ENCODE measurements at regions not wholly inside any gene's neighbourhood (a gene's known extent, or its start where the extent isn't known, plus 50 kb on each side); places are given as distances from the start of the nearest gene placed in this dataset.

GRCh38 chr18:34590503-34590902 lies 119.6 kb upstream of the DTNA start:
- no peak for TF ChIP-seq YY1 (IDR thresholded peaks at IDR 0.05; ENCODE audit: insufficient read depth, insufficient read length)
- no peak for TF ChIP-seq ZNF274 (IDR thresholded peaks at IDR 0.05; ENCODE audit: low read depth, low read length)
- TF ChIP-seq SUZ12 (IDR thresholded peaks at IDR 0.05; ENCODE audit: extremely low read depth, insufficient read depth, insufficient read length): no peak
